ENCODE measurements at regions not wholly inside any gene's neighbourhood (a gene's known extent, or its start where the extent isn't known, plus 50 kb on each side); places are given as distances from the start of the nearest gene placed in this dataset.

- TF ChIP-seq CTCF (conservative IDR thresholded peaks at IDR 0.05; ENCODE audit: low read length) (no peak), EZH2phosphoT487 (IDR thresholded peaks at IDR 0.05; ENCODE audit: borderline replicate concordance, low read depth, low read length) (no peak)
These were observed 91.8 kb upstream of the STEAP4 start for GRCh38 chr7:88398459-88398858.

Measured in OCI-LY7 (cell line).